Activated naive CD8-positive, alpha-beta T cell treated with anti-CD3 and anti-CD28 coated beads, Interleukin-2, amount 10 ng/mL, durations not matched to agents 7 days and 5 days (primary cell): ENCODE measurements at regions not wholly inside any gene's neighbourhood (a gene's known extent, or its start where the extent isn't known, plus 50 kb on each side); places are given as distances from the start of the nearest gene placed in this dataset.
"Not testable (repeated sequence)": the region's sequence is repeated elsewhere in the genome, so short reads cannot be mapped to it uniquely, and the experiment has no call there.

Source experiments
- ATAC-seq: fragments of 150-1000 bp; cut with Tn5 transposase; one replicate; pipeline ENCODE4 v1.10.0; 2021; ENCODE audit warnings: low read depth, moderate library complexity
- POLR2A ChIA-PET: fragments of 350-600 bp; sonication (Branson Sonifier 250); formaldehyde crosslinking; loops from one replicate; lab custom pipeline; 2021; ENCODE audit warnings: antibody characterized with exemption; lab: Charles Lee
- DNase-seq: peaks from one replicate; pipeline ENCODE4 v3.0.0; 2021
- H3K27ac Mint-ChIP-seq: one replicate; pipeline ENCODE4 v1.8.0; 2022; ENCODE audit warnings: mild to moderate bottlenecking, mixed read lengths
- H3K27me3 Mint-ChIP-seq: one replicate; pipeline ENCODE4 v1.8.0; 2022; ENCODE audit warnings: mild to moderate bottlenecking, moderate library complexity, mixed read lengths
- H3K36me3 Mint-ChIP-seq: one replicate; pipeline ENCODE4 v1.8.0; 2021; ENCODE audit warnings: mild to moderate bottlenecking, mixed read lengths
- H3K4me1 Mint-ChIP-seq: one replicate; pipeline ENCODE4 v1.8.0; 2021; ENCODE audit warnings: mixed read lengths
- H3K4me3 Mint-ChIP-seq: one replicate; pipeline ENCODE4 v1.8.0; 2022; ENCODE audit warnings: mild to moderate bottlenecking, moderate library complexity, mixed read lengths
- H3K9me3 Mint-ChIP-seq: one replicate; pipeline ENCODE4 v1.8.0; 2021; ENCODE audit warnings: mixed read lengths

DNA sequence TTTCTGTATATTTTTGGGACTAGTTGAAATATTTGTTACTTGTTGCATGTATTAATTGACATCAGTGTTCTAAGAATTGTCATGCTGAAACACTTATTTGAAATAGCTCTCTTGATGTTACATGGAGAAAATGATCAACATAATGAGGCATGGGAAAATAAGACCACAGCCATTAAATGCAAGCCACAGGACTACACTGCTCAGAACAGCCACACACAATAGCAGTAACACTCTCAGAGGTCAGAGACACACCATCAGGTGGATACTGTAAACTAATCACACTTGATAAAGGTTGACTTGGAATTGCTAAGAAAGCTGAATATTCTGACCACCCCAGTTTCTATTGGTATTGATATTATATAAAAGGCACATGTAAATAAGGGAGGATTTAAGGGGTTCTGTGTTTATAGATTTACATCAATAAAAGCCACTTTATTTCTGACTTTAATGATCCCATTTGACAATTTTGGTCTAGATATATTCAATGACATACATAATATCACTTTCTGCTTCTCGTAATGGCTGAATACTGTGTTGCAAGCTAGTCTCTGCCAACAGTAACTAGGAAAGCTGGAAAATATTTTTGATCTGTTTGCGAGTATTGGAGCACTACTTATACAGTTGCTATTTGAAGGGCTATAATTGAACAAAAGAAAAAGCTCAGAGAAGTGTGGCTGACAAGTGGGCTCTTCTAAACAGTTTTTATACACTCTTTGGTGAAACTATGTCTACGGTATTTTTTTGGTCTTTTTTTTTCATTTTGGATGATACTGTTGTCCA is 876.5 kb upstream of the INTU start:
- DNase-seq (no peak), ATAC-seq (no peak)
- peaks cover 2% of the 10 kb centered on the region for H3K9me3 Mint-ChIP-seq
- POLR2A ChIA-PET, result no interaction called here
- no peak overlapping the region for H3K4me3 Mint-ChIP-seq
- no peak overlapping the region for H3K27ac Mint-ChIP-seq
- H3K36me3 Mint-ChIP-seq, result no peaks in the 10 kb centered on the region
- no peaks in the 10 kb centered on the region for H3K27me3 Mint-ChIP-seq
- no peaks in the 10 kb centered on the region for H3K4me1 Mint-ChIP-seq

- H3K27me3 Mint-ChIP-seq, result no peaks in the 10 kb centered on the region
- no peak overlapping the region for H3K4me3 Mint-ChIP-seq
- H3K9me3 Mint-ChIP-seq, result peaks cover 2% of the 10 kb centered on the region
- ATAC-seq (no peak), DNase-seq (no peak)
- POLR2A ChIA-PET, result no interaction called here
- no peaks in the 10 kb centered on the region for H3K4me1 Mint-ChIP-seq
- no peak overlapping the region for H3K27ac Mint-ChIP-seq
- H3K36me3 Mint-ChIP-seq, result no peaks in the 10 kb centered on the region
Measured at GRCh38 chr4:126757219-126757618, 875.5 kb upstream of the INTU start.

- H3K27ac Mint-ChIP-seq, result no peak overlapping the region
- H3K36me3 Mint-ChIP-seq, result no peaks in the 10 kb centered on the region
- no peaks in the 10 kb centered on the region for H3K27me3 Mint-ChIP-seq
- POLR2A ChIA-PET, result no interaction called here
- H3K4me1 Mint-ChIP-seq, result no peaks in the 10 kb centered on the region
- no peak for ATAC-seq
- H3K4me3 Mint-ChIP-seq, result no peak overlapping the region
- H3K9me3 Mint-ChIP-seq, result no peaks in the 10 kb centered on the region
- no peak for DNase-seq
Measured at GRCh38 chr4:126758493-126758892, 874.3 kb upstream of the INTU start.

- no peaks in the 10 kb centered on the region for H3K4me1 Mint-ChIP-seq
- DNase-seq, result no peak
- H3K27ac Mint-ChIP-seq, result no peak overlapping the region
- POLR2A ChIA-PET, result no interaction called here
- H3K9me3 Mint-ChIP-seq, result no peaks in the 10 kb centered on the region
- H3K36me3 Mint-ChIP-seq, result no peaks in the 10 kb centered on the region
- H3K27me3 Mint-ChIP-seq, result no peaks in the 10 kb centered on the region
- ATAC-seq, result no peak
- H3K4me3 Mint-ChIP-seq, result no peak overlapping the region
Measured at GRCh38 chr4:126761947-126762662, 870.7 kb upstream of the INTU start.

GRCh38 chr4:126762663-126763247 is 870.0 kb upstream of the INTU start:
- Mint-ChIP-seq H3K9me3 (no peaks in the 10 kb centered on the region), H3K27ac (no peak overlapping the region), H3K27me3 (no peaks in the 10 kb centered on the region), H3K4me3 (no peak overlapping the region), H3K4me1 (no peaks in the 10 kb centered on the region), H3K36me3 (no peaks in the 10 kb centered on the region)
- no peak for DNase-seq
- no peak for ATAC-seq
- POLR2A ChIA-PET, result no interaction called here

DNA sequence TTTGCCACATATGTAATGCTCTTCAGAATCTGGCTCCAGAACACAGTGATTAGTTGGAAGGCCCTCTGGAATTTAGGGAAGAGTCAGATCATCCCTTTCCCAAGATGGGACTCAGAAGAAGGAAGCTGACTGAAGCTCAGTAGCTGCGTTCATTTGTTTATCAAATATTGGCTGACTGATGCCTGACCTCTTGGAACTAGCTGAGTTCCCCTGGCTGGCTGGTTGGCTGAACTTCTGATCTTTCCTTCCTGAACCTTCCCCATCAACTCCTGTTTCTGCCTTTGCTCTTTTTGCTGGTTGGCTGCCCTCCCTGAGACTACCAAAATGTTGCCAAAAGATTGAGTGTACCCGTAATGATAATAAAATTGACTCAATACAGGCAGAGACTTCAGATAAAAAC is 866.5 kb upstream of the INTU start:
- Mint-ChIP-seq H3K9me3 (peaks cover 2% of the 10 kb centered on the region), H3K4me1 (no peaks in the 10 kb centered on the region), H3K4me3 (no peak overlapping the region), H3K27me3 (no peaks in the 10 kb centered on the region), H3K27ac (no peak overlapping the region), H3K36me3 (no peaks in the 10 kb centered on the region)
- no peak for DNase-seq
- ATAC-seq, result no peak
- POLR2A ChIA-PET, result no interaction called here

- no peak for ATAC-seq
- DNase-seq, result no peak
- Mint-ChIP-seq H3K4me1 (no peaks in the 10 kb centered on the region), H3K27ac (no peak overlapping the region), H3K9me3 (peaks cover 2% of the 10 kb centered on the region), H3K27me3 (no peaks in the 10 kb centered on the region), H3K36me3 (no peaks in the 10 kb centered on the region), H3K4me3 (no peak overlapping the region)
- POLR2A ChIA-PET, result no interaction called here
Measured at GRCh38 chr4:126768338-126768737, 864.4 kb upstream of the INTU start.

DNA sequence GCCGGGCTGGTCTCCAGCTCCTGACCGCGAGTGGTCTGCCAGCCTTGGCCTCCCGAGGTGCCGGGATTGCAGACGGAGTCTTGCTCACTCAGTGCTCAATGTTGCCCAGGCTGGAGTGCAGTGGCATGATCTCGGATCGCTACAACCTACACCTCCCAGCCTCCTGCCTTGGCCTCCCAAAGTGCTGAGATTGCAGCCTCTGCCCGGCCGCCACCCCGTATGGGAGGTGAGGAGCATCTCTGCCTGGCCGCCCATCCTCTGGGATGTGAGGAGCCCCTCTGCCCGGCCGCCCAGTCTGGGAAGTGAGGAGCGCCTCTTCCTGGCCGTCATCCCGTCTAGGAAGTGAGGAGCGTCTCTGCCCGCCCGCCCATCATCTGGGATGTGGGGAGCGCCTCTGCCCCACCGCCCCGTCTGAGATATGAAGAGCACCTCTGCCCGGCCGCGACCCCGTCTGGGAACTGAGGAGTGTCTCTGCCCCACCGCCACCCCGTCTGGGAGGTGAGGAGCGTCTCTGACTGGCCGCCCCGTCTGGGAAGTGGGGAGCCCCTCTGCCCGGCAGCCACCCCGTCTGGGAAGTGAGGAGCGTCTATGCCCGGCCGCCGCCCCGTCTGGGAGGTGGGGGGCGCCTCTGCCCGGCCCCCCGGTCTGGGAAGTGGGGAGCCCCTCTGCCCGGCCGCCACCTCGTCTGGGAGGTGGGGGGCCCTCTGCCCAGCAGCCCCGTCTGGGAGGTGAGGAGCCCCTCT is 861.8 kb upstream of the INTU start:
- POLR2A ChIA-PET, H3K9me3 Mint-ChIP-seq, DNase-seq, H3K4me3 Mint-ChIP-seq, H3K36me3 Mint-ChIP-seq, H3K27ac Mint-ChIP-seq, H3K27me3 Mint-ChIP-seq, ATAC-seq, H3K4me1 Mint-ChIP-seq: not testable (repeated sequence)

GRCh38 chr4:126771618-126772017 is 861.1 kb upstream of the INTU start:
- H3K4me3 Mint-ChIP-seq, DNase-seq, H3K9me3 Mint-ChIP-seq, H3K36me3 Mint-ChIP-seq, ATAC-seq, H3K4me1 Mint-ChIP-seq, H3K27me3 Mint-ChIP-seq, H3K27ac Mint-ChIP-seq, POLR2A ChIA-PET: not testable (repeated sequence)

GRCh38 chr4:126772662-126773061 is 860.1 kb upstream of the INTU start:
- Mint-ChIP-seq H3K36me3 (no peaks in the 10 kb centered on the region), H3K27me3 (no peaks in the 10 kb centered on the region), H3K4me1 (no peaks in the 10 kb centered on the region), H3K4me3 (no peak overlapping the region), H3K27ac (no peak overlapping the region), H3K9me3 (peaks cover 2% of the 10 kb centered on the region)
- POLR2A ChIA-PET, result no interaction called here
- ATAC-seq (no peak), DNase-seq (no peak)

- no peaks in the 10 kb centered on the region for H3K9me3 Mint-ChIP-seq
- DNase-seq (no peak), ATAC-seq (no peak)
- no peaks in the 10 kb centered on the region for H3K4me1 Mint-ChIP-seq
- no peak overlapping the region for H3K4me3 Mint-ChIP-seq
- H3K36me3 Mint-ChIP-seq, result no peaks in the 10 kb centered on the region
- H3K27me3 Mint-ChIP-seq, result no peaks in the 10 kb centered on the region
- no peak overlapping the region for H3K27ac Mint-ChIP-seq
- POLR2A ChIA-PET, result no interaction called here
Measured at GRCh38 chr4:126775485-126776106, 857.2 kb upstream of the INTU start.

- H3K4me3 Mint-ChIP-seq, result no peak overlapping the region
- no peaks in the 10 kb centered on the region for H3K27me3 Mint-ChIP-seq
- ATAC-seq, result no peak
- H3K27ac Mint-ChIP-seq, result no peak overlapping the region
- POLR2A ChIA-PET, result no interaction called here
- H3K9me3 Mint-ChIP-seq, result no peaks in the 10 kb centered on the region
- H3K36me3 Mint-ChIP-seq, result no peaks in the 10 kb centered on the region
- DNase-seq, result no peak
- no peaks in the 10 kb centered on the region for H3K4me1 Mint-ChIP-seq
Measured at GRCh38 chr4:126776361-126776760, 856.4 kb upstream of the INTU start.

GRCh38 chr4:126777649-126778048 is 855.1 kb upstream of the INTU start:
- H3K27me3 Mint-ChIP-seq, result no peaks in the 10 kb centered on the region
- no peak overlapping the region for H3K4me3 Mint-ChIP-seq
- no peak for ATAC-seq
- H3K36me3 Mint-ChIP-seq, result no peaks in the 10 kb centered on the region
- DNase-seq, result no peak
- no peaks in the 10 kb centered on the region for H3K9me3 Mint-ChIP-seq
- POLR2A ChIA-PET, result no interaction called here
- H3K27ac Mint-ChIP-seq, result no peak overlapping the region
- H3K4me1 Mint-ChIP-seq, result no peaks in the 10 kb centered on the region
